ENCODE measurements at regions not wholly inside any gene's neighbourhood (a gene's known extent, or its start where the extent isn't known, plus 50 kb on each side); places are given as distances from the start of the nearest gene placed in this dataset.
"Not testable (repeated sequence)": the region's sequence is repeated elsewhere in the genome, so short reads cannot be mapped to it uniquely, and the experiment has no call there.

DNA sequence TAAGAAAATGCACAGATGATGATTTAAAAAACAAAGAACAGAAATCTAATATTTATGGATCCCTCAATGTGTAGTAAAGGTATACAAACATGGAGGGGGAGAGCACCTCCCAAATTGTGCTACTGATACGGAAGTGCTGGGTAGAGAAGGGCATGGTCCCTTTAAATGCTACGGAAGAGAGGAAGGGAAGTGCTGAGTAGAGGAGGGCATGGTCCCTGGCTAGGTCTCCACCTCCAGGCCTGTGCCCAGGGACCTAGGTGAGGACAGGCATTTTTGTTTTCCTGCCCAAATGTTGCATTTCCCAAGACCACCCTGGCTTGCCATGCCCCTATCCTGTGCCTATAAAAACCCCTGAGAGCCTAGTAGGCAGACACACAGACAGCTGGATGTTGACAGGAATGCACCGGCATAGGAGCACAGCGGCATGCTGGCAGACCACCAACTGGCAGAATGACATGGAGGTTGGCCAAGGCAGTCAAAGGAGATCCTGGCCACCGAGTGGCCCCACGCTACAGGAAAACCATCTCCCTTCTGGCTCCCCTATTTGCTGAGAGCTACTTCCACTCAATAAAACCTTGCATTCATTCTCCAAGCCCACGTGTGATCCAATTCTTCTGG, 62.1 kb upstream of the SPDL1 start:
- H3K4me1 Mint-ChIP-seq (ENCODE audit: low read depth, unreplicated experiment), result no peaks in the 10 kb centered on the region
- no peak for DNase-seq
- CTCF ChIA-PET, result interaction anchor here (0.7 kb wide), 1 partner anchor 62 kb away, joined by 4 read pairs; the partner anchor contains the start of gene SPDL1
- H3K27ac Mint-ChIP-seq (ENCODE audit: unreplicated experiment), result no peak overlapping the region
- no peak overlapping the region for H3K4me3 Mint-ChIP-seq (ENCODE audit: low read depth, unreplicated experiment)
- TF ChIP-seq, protein P1, sequence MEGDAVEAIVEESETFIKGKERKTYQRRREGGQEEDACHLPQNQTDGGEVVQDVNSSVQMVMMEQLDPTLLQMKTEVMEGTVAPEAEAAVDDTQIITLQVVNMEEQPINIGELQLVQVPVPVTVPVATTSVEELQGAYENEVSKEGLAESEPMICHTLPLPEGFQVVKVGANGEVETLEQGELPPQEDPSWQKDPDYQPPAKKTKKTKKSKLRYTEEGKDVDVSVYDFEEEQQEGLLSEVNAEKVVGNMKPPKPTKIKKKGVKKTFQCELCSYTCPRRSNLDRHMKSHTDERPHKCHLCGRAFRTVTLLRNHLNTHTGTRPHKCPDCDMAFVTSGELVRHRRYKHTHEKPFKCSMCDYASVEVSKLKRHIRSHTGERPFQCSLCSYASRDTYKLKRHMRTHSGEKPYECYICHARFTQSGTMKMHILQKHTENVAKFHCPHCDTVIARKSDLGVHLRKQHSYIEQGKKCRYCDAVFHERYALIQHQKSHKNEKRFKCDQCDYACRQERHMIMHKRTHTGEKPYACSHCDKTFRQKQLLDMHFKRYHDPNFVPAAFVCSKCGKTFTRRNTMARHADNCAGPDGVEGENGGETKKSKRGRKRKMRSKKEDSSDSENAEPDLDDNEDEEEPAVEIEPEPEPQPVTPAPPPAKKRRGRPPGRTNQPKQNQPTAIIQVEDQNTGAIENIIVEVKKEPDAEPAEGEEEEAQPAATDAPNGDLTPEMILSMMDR (IDR thresholded peaks at IDR 0.05; ENCODE audit: unreplicated experiment), result no peak
- intact Hi-C loops (cut with micrococcal nuclease; ENCODE audit: unreplicated experiment), result no loop called here
- BruUV-seq (replicated peaks), result no TSS peak
- H3K9me3 Mint-ChIP-seq (ENCODE audit: low read depth, unreplicated experiment), result peaks cover 3% of the 10 kb centered on the region
- no peaks in the 10 kb centered on the region for H3K27me3 Mint-ChIP-seq (ENCODE audit: unreplicated experiment)
- H3K36me3 Mint-ChIP-seq (ENCODE audit: insufficient read depth, unreplicated experiment), result no peaks in the 10 kb centered on the region

DNA sequence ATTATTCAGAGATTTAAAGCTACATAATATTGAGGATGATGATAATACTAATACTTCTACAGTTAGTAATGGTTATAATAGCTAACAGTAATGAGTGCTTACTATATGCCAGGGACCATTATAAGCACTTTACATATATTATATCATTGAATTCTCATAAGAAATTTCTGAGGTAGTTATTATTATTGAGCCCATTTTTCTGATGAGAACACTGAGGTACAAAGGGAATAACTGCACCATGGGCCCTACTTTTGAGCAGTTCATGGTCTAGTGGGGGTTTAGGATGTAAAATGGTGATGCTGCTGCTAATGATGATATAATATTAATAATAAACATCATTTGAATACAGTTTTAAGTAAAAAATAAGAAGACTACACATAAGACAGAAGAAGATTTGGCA, 64.2 kb upstream of the SPDL1 start:
- CTCF ChIA-PET, result no interaction called here
- no TSS peak for BruUV-seq (replicated peaks)
- Mint-ChIP-seq H3K4me3 (ENCODE audit: low read depth, unreplicated experiment) (no peak overlapping the region), H3K4me1 (ENCODE audit: low read depth, unreplicated experiment) (no peaks in the 10 kb centered on the region), H3K36me3 (ENCODE audit: insufficient read depth, unreplicated experiment) (no peaks in the 10 kb centered on the region), H3K27ac (ENCODE audit: unreplicated experiment) (no peak overlapping the region), H3K9me3 (ENCODE audit: low read depth, unreplicated experiment) (peaks cover 3% of the 10 kb centered on the region), H3K27me3 (ENCODE audit: unreplicated experiment) (no peaks in the 10 kb centered on the region)
- intact Hi-C loops (cut with micrococcal nuclease; ENCODE audit: unreplicated experiment), result no loop called here
- DNase-seq, result no peak
- TF ChIP-seq, protein P1 (IDR thresholded peaks at IDR 0.05; ENCODE audit: unreplicated experiment), result no peak

DNA sequence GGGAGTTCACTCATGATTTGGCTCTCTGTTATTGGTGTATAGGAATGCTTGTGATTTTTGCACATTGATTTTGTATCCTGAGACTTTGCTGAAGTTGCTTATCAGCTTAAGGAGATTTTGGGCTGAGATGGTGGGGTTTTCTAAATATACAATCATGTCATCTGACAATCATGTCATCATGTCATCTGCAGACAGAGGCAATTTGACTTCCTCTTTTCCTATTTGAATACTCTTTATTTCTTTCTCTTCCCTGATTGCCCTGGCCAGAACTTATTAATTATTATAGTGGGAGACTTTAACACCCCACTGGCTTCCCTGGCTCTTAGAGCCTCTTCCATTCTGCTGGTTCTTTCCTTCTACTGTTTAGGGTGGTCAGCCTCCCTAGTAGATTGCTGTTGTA, 64.8 kb upstream of the SPDL1 start:
- H3K4me3 Mint-ChIP-seq (ENCODE audit: low read depth, unreplicated experiment); H3K9me3 Mint-ChIP-seq (ENCODE audit: low read depth, unreplicated experiment); CTCF ChIA-PET; BruUV-seq (replicated peaks); intact Hi-C loops (cut with micrococcal nuclease; ENCODE audit: unreplicated experiment); H3K27me3 Mint-ChIP-seq (ENCODE audit: unreplicated experiment); H3K4me1 Mint-ChIP-seq (ENCODE audit: low read depth, unreplicated experiment); H3K27ac Mint-ChIP-seq (ENCODE audit: unreplicated experiment); DNase-seq; H3K36me3 Mint-ChIP-seq (ENCODE audit: insufficient read depth, unreplicated experiment): not testable (repeated sequence)

DNA sequence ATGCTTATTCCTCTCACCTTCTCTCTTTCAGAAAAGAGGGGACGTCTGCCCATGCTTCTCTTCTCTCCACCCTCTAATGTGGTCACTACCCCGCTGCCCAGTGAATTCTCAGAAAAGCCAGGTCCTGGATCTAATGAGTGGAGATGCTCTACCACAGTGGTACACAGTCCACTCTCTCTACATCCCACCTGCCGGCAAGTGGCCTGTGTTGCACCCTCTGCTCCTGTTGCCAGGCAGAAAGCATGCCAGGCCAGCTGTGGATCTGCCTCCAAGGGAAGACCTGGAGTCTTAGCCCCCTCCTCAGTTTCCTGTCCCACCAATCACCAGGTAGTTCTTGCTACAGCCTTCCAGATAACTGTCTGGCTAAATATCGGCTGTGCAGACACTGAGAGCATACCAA, 71.2 kb upstream of the SPDL1 start:
- no peaks in the 10 kb centered on the region for H3K4me1 Mint-ChIP-seq (ENCODE audit: low read depth, unreplicated experiment)
- H3K4me3 Mint-ChIP-seq (ENCODE audit: low read depth, unreplicated experiment), result no peak overlapping the region
- BruUV-seq (replicated peaks), result no TSS peak
- H3K27ac Mint-ChIP-seq (ENCODE audit: unreplicated experiment), result no peak overlapping the region
- intact Hi-C loops (cut with micrococcal nuclease; ENCODE audit: unreplicated experiment), result no loop called here
- no peaks in the 10 kb centered on the region for H3K27me3 Mint-ChIP-seq (ENCODE audit: unreplicated experiment)
- peaks cover 5% of the 10 kb centered on the region for H3K9me3 Mint-ChIP-seq (ENCODE audit: low read depth, unreplicated experiment)
- CTCF ChIA-PET, result no interaction called here
- TF ChIP-seq, protein P1 (IDR thresholded peaks at IDR 0.05; ENCODE audit: unreplicated experiment), result no peak
- H3K36me3 Mint-ChIP-seq (ENCODE audit: insufficient read depth, unreplicated experiment), result no peaks in the 10 kb centered on the region
- no peak for DNase-seq

DNA sequence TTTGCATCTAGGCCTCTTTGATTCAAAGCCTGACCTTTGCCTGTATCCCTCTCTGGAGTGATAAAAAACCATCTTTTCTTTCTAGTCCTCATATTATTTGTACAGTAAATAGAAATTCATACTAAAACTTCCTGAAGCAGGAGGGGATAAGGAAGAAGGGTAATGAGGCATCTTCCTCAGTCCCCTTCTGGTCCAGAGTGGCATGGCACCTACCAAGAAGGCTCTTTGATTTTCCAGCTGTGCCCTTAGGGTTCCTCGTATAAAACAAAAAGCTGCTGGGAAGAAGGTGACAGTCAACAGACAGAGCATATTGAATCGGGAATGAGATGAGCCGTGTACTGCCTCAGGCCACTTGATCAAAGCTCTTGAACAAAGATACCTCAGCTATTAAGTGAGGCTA, 71.9 kb upstream of the SPDL1 start:
- H3K4me1 Mint-ChIP-seq (ENCODE audit: low read depth, unreplicated experiment), result no peaks in the 10 kb centered on the region
- intact Hi-C loops (cut with micrococcal nuclease; ENCODE audit: unreplicated experiment), result no loop called here
- H3K27me3 Mint-ChIP-seq (ENCODE audit: unreplicated experiment), result no peaks in the 10 kb centered on the region
- H3K27ac Mint-ChIP-seq (ENCODE audit: unreplicated experiment), result no peak overlapping the region
- CTCF ChIA-PET, result no interaction called here
- H3K36me3 Mint-ChIP-seq (ENCODE audit: insufficient read depth, unreplicated experiment), result no peaks in the 10 kb centered on the region
- TF ChIP-seq, protein P1 (IDR thresholded peaks at IDR 0.05; ENCODE audit: unreplicated experiment), result no peak
- peaks cover 5% of the 10 kb centered on the region for H3K9me3 Mint-ChIP-seq (ENCODE audit: low read depth, unreplicated experiment)
- BruUV-seq (replicated peaks), result no TSS peak
- no peak for DNase-seq
- H3K4me3 Mint-ChIP-seq (ENCODE audit: low read depth, unreplicated experiment), result no peak overlapping the region

All from Calu3 (cell line).